H1 (cell line): ENCODE measurements at regions not wholly inside any gene's neighbourhood (a gene's known extent, or its start where the extent isn't known, plus 50 kb on each side); places are given as distances from the start of the nearest gene placed in this dataset.

Source experiments
- CEBPB ChIP-seq: IDR thresholded peaks from 2 replicates; pipeline ENCODE4 v1.6.1; 2012; ENCODE audit warnings: low read depth, low read length
- JUND ChIP-seq: IDR thresholded peaks from 2 replicates; pipeline ENCODE4 v1.6.1; 2011; ENCODE audit warnings: mild to moderate bottlenecking, improper control_type of control experiment, low read length
- MAFK ChIP-seq: IDR thresholded peaks from 2 replicates; pipeline ENCODE4 v1.6.1; 2012; ENCODE audit warnings: low read depth, mild to moderate bottlenecking, improper control_type of control experiment, low read length
- POLR2A ChIP-seq, 2 experiments: IDR thresholded peaks; 1 replicate in 1 of 2; 2 replicates in 1 of 2; pipeline ENCODE4 v1.6.1; 2011; ENCODE audit warnings: low read depth in 2 of 2, low read length in 2 of 2, mild to moderate bottlenecking in 2 of 2; ENCODE audit errors: control extremely low read depth in 1 of 2
- POLR2AphosphoS5 ChIP-seq: IDR thresholded peaks from 2 replicates; pipeline ENCODE4 v1.6.1; 2011; ENCODE audit warnings: low read depth, low read length
- RNF2 ChIP-seq: fragments of 200-900, 300-1000 bp; sonication (generic); IDR thresholded peaks from 2 replicates; pipeline ENCODE4 v1.7.1; 2016; ENCODE audit warnings: borderline replicate concordance, low read depth, mild to moderate bottlenecking, antibody characterized with exemption, low read length; ENCODE audit not compliant: poor library complexity, severe bottlenecking; ENCODE audit errors: missing control alignments
- SAP30 ChIP-seq: fragments of 300-600 bp; sonication (generic); IDR thresholded peaks from 2 replicates; pipeline ENCODE4 v1.7.1; 2012; ENCODE audit warnings: low read length, moderate library complexity, mild to moderate bottlenecking, inconsistent platforms; ENCODE audit not compliant: insufficient read depth, insufficient replicate concordance
- TF ChIP-seq, protein P1 (sequence below), 3 experiments: IDR thresholded peaks; 1 replicate in 2 of 3; 2 replicates in 1 of 3; pipeline versions ENCODE4 v1.5.1 to v1.6.1; 2011; ENCODE audit warnings: low read length in 3 of 3, mild to moderate bottlenecking in 3 of 3, inconsistent platforms in 2 of 3, low read depth in 1 of 3, moderate library complexity in 1 of 3; ENCODE audit not compliant: insufficient read depth in 1 of 3; ENCODE audit errors: control extremely low read depth in 1 of 3
- TF ChIP-seq, protein P2 (sequence below): IDR thresholded peaks from 2 replicates; pipeline ENCODE4 v1.6.1; 2012; ENCODE audit warnings: inconsistent platforms

- TF ChIP-seq, protein P1, sequence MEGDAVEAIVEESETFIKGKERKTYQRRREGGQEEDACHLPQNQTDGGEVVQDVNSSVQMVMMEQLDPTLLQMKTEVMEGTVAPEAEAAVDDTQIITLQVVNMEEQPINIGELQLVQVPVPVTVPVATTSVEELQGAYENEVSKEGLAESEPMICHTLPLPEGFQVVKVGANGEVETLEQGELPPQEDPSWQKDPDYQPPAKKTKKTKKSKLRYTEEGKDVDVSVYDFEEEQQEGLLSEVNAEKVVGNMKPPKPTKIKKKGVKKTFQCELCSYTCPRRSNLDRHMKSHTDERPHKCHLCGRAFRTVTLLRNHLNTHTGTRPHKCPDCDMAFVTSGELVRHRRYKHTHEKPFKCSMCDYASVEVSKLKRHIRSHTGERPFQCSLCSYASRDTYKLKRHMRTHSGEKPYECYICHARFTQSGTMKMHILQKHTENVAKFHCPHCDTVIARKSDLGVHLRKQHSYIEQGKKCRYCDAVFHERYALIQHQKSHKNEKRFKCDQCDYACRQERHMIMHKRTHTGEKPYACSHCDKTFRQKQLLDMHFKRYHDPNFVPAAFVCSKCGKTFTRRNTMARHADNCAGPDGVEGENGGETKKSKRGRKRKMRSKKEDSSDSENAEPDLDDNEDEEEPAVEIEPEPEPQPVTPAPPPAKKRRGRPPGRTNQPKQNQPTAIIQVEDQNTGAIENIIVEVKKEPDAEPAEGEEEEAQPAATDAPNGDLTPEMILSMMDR (IDR thresholded peaks at IDR 0.05; ENCODE audit: control extremely low read depth in 1 of 3, insufficient read depth in 1 of 3, low read depth in 1 of 3, low read length in 3 of 3): no peak
- TF ChIP-seq SAP30 (no peak), POLR2A (IDR thresholded peaks at IDR 0.05; ENCODE audit: control extremely low read depth in 1 of 2, low read depth in 2 of 2, low read length in 2 of 2) (no peak), POLR2AphosphoS5 (no peak), CEBPB (no peak), MAFK (no peak), JUND (no peak), RNF2 (no peak)
- TF ChIP-seq, protein P2, sequence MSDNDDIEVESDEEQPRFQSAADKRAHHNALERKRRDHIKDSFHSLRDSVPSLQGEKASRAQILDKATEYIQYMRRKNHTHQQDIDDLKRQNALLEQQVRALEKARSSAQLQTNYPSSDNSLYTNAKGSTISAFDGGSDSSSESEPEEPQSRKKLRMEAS: no peak
Observed at GRCh38 chr3:70775257-70775656, 462.8 kb upstream of the MDFIC2 start.
